Pancreas (tissue), 10 donors: ENCODE measurements at regions not wholly inside any gene's neighbourhood (a gene's known extent, or its start where the extent isn't known, plus 50 kb on each side); places are given as distances from the start of the nearest gene placed in this dataset.
"Not testable (repeated sequence)": the region's sequence is repeated elsewhere in the genome, so short reads cannot be mapped to it uniquely, and the experiment has no call there.

ENCODE experiments used
- ATAC-seq, 4 donors: fragments of 200-7000 bp; cut with Tn5 transposase; one replicate each; pipeline versions ENCODE4 v1.8.0 to v1.9.1; 2020; ENCODE audit warnings: mild to moderate bottlenecking in 4 of 4, moderate library complexity in 4 of 4
- DNase-seq, 6 donors: peaks; one replicate each; pipeline ENCODE4 v3.0.0-alpha.2; 2020
- FAIRE-seq: peaks from 2 replicates; lab custom pipeline; 2012; peaks lifted over from hg19 to GRCh38; lab: Jason Lieb, UNC
- H3K27ac ChIP-seq, 4 donors: fragments of 200-600 bp; sonication (generic); 1 replicate in 3 of 4; 2 replicates in 1 of 4; pipeline versions ENCODE4 v1.5.0 to v1.8.0; 2020
- H3K27me3 ChIP-seq, 4 donors: fragments of 200-600 bp; one replicate each; pipeline ENCODE4 v1.8.0; 2021
- H3K36me3 ChIP-seq, 3 donors: fragments of 200-600 bp; sonication (generic) in 1 of 3; one replicate each; pipeline versions ENCODE4 v1.5.0 to v1.8.0; 2020 to 2021
- H3K4me1 ChIP-seq, 3 donors: fragments of 200-600 bp; one replicate each; pipeline ENCODE4 v1.8.0; 2021
- H3K4me3 ChIP-seq, 4 donors: fragments of 200-600 bp; sonication (generic) in 2 of 4; one replicate each; pipeline versions ENCODE4 v1.5.0 to v1.8.0; 2020 to 2021
- H3K9me3 ChIP-seq, 4 donors: fragments of 200-600 bp; one replicate each; pipeline ENCODE4 v1.8.0; 2021
- CTCF ChIP-seq, 4 donors: fragments of 200-600 bp; sonication (generic) in 3 of 4; IDR thresholded peaks; one replicate each; pipeline versions ENCODE4 v1.5.0 to v1.8.0; 2021; ENCODE audit warnings: antibody characterized with exemption in 4 of 4
- WGBS, 2 donors: extraction: QIAGEN DNeasy Blood & Tissue Kit; methylation state at CpG; one replicate each; pipeline ENCODE4 v1.1.7; 2013; 5-methylcytosine and 5-hydroxymethylcytosine counted together
- intact Hi-C, 3 donors: fragments of 100-400 bp; cut with DNase I; formaldehyde crosslinking; loops; one replicate each; pipeline versions ENCODE4 v1.11.1 to v1.14.2; 2022
- donor health status: healthy with polysubstance abuse.
- donor health status: DM: no; HTN: no; CAD: no; lungs with moderate emphysema.
- donor health status: DM: no; HTN: no; CAD: no.
- donor health status: control.
- donor health status: control.
- donor health status: Bipolar disorder and iron deficiency.
- donor health status: DM: yes; HTN: yes; CAD: no.
- donor health status: DM: no; HTN: no; CAD: no.
- donor health status: DM: no; HTN: no; CAD: no.
- donor health status: DM: yes; HTN: yes; CAD: no.

- H3K9me3 ChIP-seq, DNase-seq, H3K4me3 ChIP-seq, H3K36me3 ChIP-seq, intact Hi-C loops, H3K4me1 ChIP-seq, ATAC-seq, H3K27me3 ChIP-seq, H3K27ac ChIP-seq, FAIRE-seq: not testable (repeated sequence)
- WGBS, 2 donors, result 4 to 10% methylated on average over 23 to 25 of the region's 25 CpGs
Measured at GRCh38 chr6:26749126-26749758, 89.7 kb upstream of the ZNF322 start.

GRCh38 chr6:26749759-26750126, 90.2 kb upstream of the ZNF322 start:
- DNase-seq, H3K27me3 ChIP-seq, intact Hi-C loops, ATAC-seq, H3K9me3 ChIP-seq, H3K4me1 ChIP-seq, H3K4me3 ChIP-seq, H3K36me3 ChIP-seq, FAIRE-seq, H3K27ac ChIP-seq: not testable (repeated sequence)
- 5 to 8% methylated on average over 9 of the region's 9 CpGs for WGBS, 2 donors

- Histone ChIP-seq H3K4me1 (no peaks in the 10 kb centered on the region), H3K4me3 (no peak overlapping the region), H3K27me3 (no peaks in the 10 kb centered on the region), H3K9me3 (no peaks in the 10 kb centered on the region), H3K27ac (no peak overlapping the region), H3K36me3 (no peaks in the 10 kb centered on the region)
- DNase-seq (no peak), FAIRE-seq (no peak), ATAC-seq (no peak)
- TF ChIP-seq CTCF (IDR thresholded peaks at IDR 0.05), result no peak
- WGBS, 2 donors, result 5 to 7% methylated on average over 15 of the region's 15 CpGs
- intact Hi-C loops, result no loop called here
Measured at GRCh38 chr6:26754212-26754611, 94.7 kb upstream of the ZNF322 start.

- H3K36me3 ChIP-seq, intact Hi-C loops, DNase-seq, FAIRE-seq, H3K27ac ChIP-seq, H3K4me1 ChIP-seq, H3K9me3 ChIP-seq, H3K4me3 ChIP-seq, H3K27me3 ChIP-seq, ATAC-seq: not testable (repeated sequence)
- WGBS, 2 donors, result 4 to 6% methylated on average over 20 of the region's 20 CpGs
Measured at GRCh38 chr6:26754801-26755200, 95.3 kb upstream of the ZNF322 start.

- H3K9me3 ChIP-seq, intact Hi-C loops, DNase-seq, H3K36me3 ChIP-seq, H3K27ac ChIP-seq, H3K4me1 ChIP-seq, ATAC-seq, H3K27me3 ChIP-seq, FAIRE-seq, H3K4me3 ChIP-seq: not testable (repeated sequence)
- 6 to 8% methylated on average over 29 of the region's 29 CpGs for WGBS, 2 donors
Measured at GRCh38 chr6:26756067-26756805, 96.7 kb upstream of the ZNF322 start.

GRCh38 chr6:26766203-26766902, 106.8 kb upstream of the ZNF322 start:
- H3K4me1 ChIP-seq, H3K27me3 ChIP-seq, H3K4me3 ChIP-seq, intact Hi-C loops, FAIRE-seq, H3K9me3 ChIP-seq, H3K27ac ChIP-seq, ATAC-seq, H3K36me3 ChIP-seq, DNase-seq: not testable (repeated sequence)
- WGBS, 2 donors, result no CpG with 5 or more reads among the region's 36 CpGs

GRCh38 chr6:26770941-26771666, 111.6 kb upstream of the ZNF322 start:
- H3K4me3 ChIP-seq, H3K27ac ChIP-seq, ATAC-seq, intact Hi-C loops, H3K36me3 ChIP-seq, H3K9me3 ChIP-seq, H3K4me1 ChIP-seq, H3K27me3 ChIP-seq, DNase-seq, FAIRE-seq: not testable (repeated sequence)
- WGBS, 2 donors, result no CpG with 5 or more reads among the region's 31 CpGs

- FAIRE-seq, H3K36me3 ChIP-seq, H3K4me1 ChIP-seq, ATAC-seq, intact Hi-C loops, H3K9me3 ChIP-seq, DNase-seq, H3K4me3 ChIP-seq, H3K27ac ChIP-seq, H3K27me3 ChIP-seq: not testable (repeated sequence)
- no CpG with 5 or more reads among the region's 12 CpGs for WGBS, 2 donors
Measured at GRCh38 chr6:26773414-26773813, 113.9 kb upstream of the ZNF322 start.

GRCh38 chr6:26780563-26780962, 121.0 kb upstream of the ZNF322 start:
- intact Hi-C loops, H3K4me3 ChIP-seq, H3K9me3 ChIP-seq, H3K36me3 ChIP-seq, H3K27me3 ChIP-seq, DNase-seq, H3K27ac ChIP-seq, H3K4me1 ChIP-seq, FAIRE-seq, ATAC-seq: not testable (repeated sequence)
- no CpG with 5 or more reads among the region's 21 CpGs for WGBS, 2 donors

GRCh38 chr6:26795474-26796307, 136.1 kb upstream of the ZNF322 start:
- H3K27me3 ChIP-seq, FAIRE-seq, H3K9me3 ChIP-seq, H3K27ac ChIP-seq, intact Hi-C loops, ATAC-seq, H3K4me3 ChIP-seq, DNase-seq, H3K36me3 ChIP-seq, H3K4me1 ChIP-seq: not testable (repeated sequence)
- WGBS, 2 donors, result no CpG with 5 or more reads among the region's 10 CpGs
